Left ventricle myocardium inferior (tissue), 1 donor: ENCODE measurements at regions not wholly inside any gene's neighbourhood (a gene's known extent, or its start where the extent isn't known, plus 50 kb on each side); places are given as distances from the start of the nearest gene placed in this dataset.

Experiments
- DNase-seq: peaks from one replicate; pipeline ENCODE4 v3.0.0-alpha.2; 2020
- H3K27ac ChIP-seq: fragments of 200-600 bp; replicated peaks from 2 replicates; pipeline ENCODE4 v1.8.0; 2021
- H3K27me3 ChIP-seq: fragments of 200-600 bp; 2 replicates; pipeline ENCODE4 v1.8.0; 2021; ENCODE audit warnings: low read depth
- H3K36me3 ChIP-seq: fragments of 200-600 bp; 2 replicates; pipeline ENCODE4 v1.8.0; 2021
- H3K4me1 ChIP-seq: fragments of 200-600 bp; 2 replicates; pipeline ENCODE4 v1.8.0; 2021
- H3K4me3 ChIP-seq: fragments of 200-600 bp; 2 replicates; pipeline ENCODE4 v1.8.0; 2021; ENCODE audit warnings: mild to moderate bottlenecking, moderate library complexity
- H3K9me3 ChIP-seq: fragments of 200-600 bp; replicated peaks from 2 replicates; pipeline ENCODE4 v1.8.0; 2021
- CTCF ChIP-seq: fragments of 200-600 bp; IDR thresholded peaks from 2 replicates; pipeline ENCODE4 v1.8.0; 2021; ENCODE audit warnings: antibody characterized with exemption, mild to moderate bottlenecking, borderline replicate concordance
- intact Hi-C: fragments of 100-400 bp; cut with micrococcal nuclease; formaldehyde crosslinking; loops from one replicate; pipeline ENCODE4 v1.11.0; 2022
- donor health status: DM: no; HTN: yes; CAD: no; lungs with severe emphysema.

- Histone ChIP-seq H3K36me3 (no peaks in the 10 kb centered on the region), H3K4me1 (no peaks in the 10 kb centered on the region), H3K27me3 (no peaks in the 10 kb centered on the region), H3K4me3 (no peak overlapping the region), H3K9me3 (no peaks in the 10 kb centered on the region), H3K27ac (no peak overlapping the region)
- no peak for TF ChIP-seq CTCF
- no peak for DNase-seq
- intact Hi-C loops = no loop called here
Measured at GRCh38 chr16:61580579-61580978, 455.7 kb downstream of the CDH8 start.

- no peaks in the 10 kb centered on the region for H3K4me1 ChIP-seq
- no peak overlapping the region for H3K4me3 ChIP-seq
- no peak for DNase-seq
- peaks cover 5% of the 10 kb centered on the region for H3K9me3 ChIP-seq
- no peaks in the 10 kb centered on the region for H3K36me3 ChIP-seq
- TF ChIP-seq CTCF = no peak
- intact Hi-C loops = no loop called here
- H3K27me3 ChIP-seq = no peaks in the 10 kb centered on the region
- H3K27ac ChIP-seq = no peak overlapping the region
Measured at GRCh38 chr16:61579195-61579594, 457.0 kb downstream of the CDH8 start.

- Histone ChIP-seq H3K36me3 (no peaks in the 10 kb centered on the region), H3K27ac (no peak overlapping the region), H3K4me3 (no peak overlapping the region), H3K27me3 (no peaks in the 10 kb centered on the region), H3K9me3 (peaks cover 5% of the 10 kb centered on the region), H3K4me1 (no peaks in the 10 kb centered on the region)
- no peak for DNase-seq
- no peak for TF ChIP-seq CTCF
- intact Hi-C loops = no loop called here
Measured at GRCh38 chr16:61576476-61576875, 459.8 kb downstream of the CDH8 start.

- TF ChIP-seq CTCF = no peak
- Histone ChIP-seq H3K27me3 (no peaks in the 10 kb centered on the region), H3K36me3 (no peaks in the 10 kb centered on the region), H3K4me3 (no peak overlapping the region), H3K4me1 (no peaks in the 10 kb centered on the region), H3K27ac (no peak overlapping the region), H3K9me3 (peaks cover 5% of the 10 kb centered on the region)
- intact Hi-C loops = no loop called here
- DNase-seq = no peak
Measured at GRCh38 chr16:61575617-61576016, 460.6 kb downstream of the CDH8 start.

GRCh38 chr16:61569028-61569427 is 467.2 kb downstream of the CDH8 start:
- H3K36me3 ChIP-seq = no peaks in the 10 kb centered on the region
- intact Hi-C loops = no loop called here
- H3K4me1 ChIP-seq = no peaks in the 10 kb centered on the region
- DNase-seq = no peak
- H3K27me3 ChIP-seq = no peaks in the 10 kb centered on the region
- no peak overlapping the region for H3K27ac ChIP-seq
- no peak overlapping the region for H3K4me3 ChIP-seq
- no peaks in the 10 kb centered on the region for H3K9me3 ChIP-seq
- no peak for TF ChIP-seq CTCF

- no peak overlapping the region for H3K4me3 ChIP-seq
- intact Hi-C loops = no loop called here
- H3K36me3 ChIP-seq = no peaks in the 10 kb centered on the region
- no peaks in the 10 kb centered on the region for H3K4me1 ChIP-seq
- DNase-seq = no peak
- TF ChIP-seq CTCF = no peak
- no peaks in the 10 kb centered on the region for H3K9me3 ChIP-seq
- H3K27me3 ChIP-seq = no peaks in the 10 kb centered on the region
- no peak overlapping the region for H3K27ac ChIP-seq
Measured at GRCh38 chr16:61564716-61565115, 471.5 kb downstream of the CDH8 start.
